Neural progenitor cell (in vitro differentiated cells): ENCODE measurements at regions not wholly inside any gene's neighbourhood (a gene's known extent, or its start where the extent isn't known, plus 50 kb on each side); places are given as distances from the start of the nearest gene placed in this dataset.
"Not testable (repeated sequence)": the region's sequence is repeated elsewhere in the genome, so short reads cannot be mapped to it uniquely, and the experiment has no call there.

Experiments
- DNase-seq: peaks from one replicate; pipeline ENCODE4 v3.0.0-alpha.2; 2016; ENCODE audit warnings: low spot score
- H2AFZ ChIP-seq: fragments of 200-600 bp; sonication (generic); replicated peaks from 2 replicates; pipeline ENCODE4 v1.6.1; 2016; ENCODE audit warnings: antibody characterized with exemption
- H3F3A ChIP-seq: fragments of 200-600 bp; sonication (generic); 2 replicates; pipeline ENCODE4 v1.6.1; 2016; ENCODE audit warnings: antibody characterized with exemption, low read depth
- H3K27ac ChIP-seq: fragments of 200-600 bp; sonication (generic); 2 replicates; pipeline ENCODE4 v1.5.1; 2016; ENCODE audit warnings: mild to moderate bottlenecking
- H3K27me3 ChIP-seq: fragments of 200-600 bp; sonication (generic); 2 replicates; pipeline ENCODE4 v1.6.1; 2016; ENCODE audit warnings: mild to moderate bottlenecking, moderate library complexity
- H3K36me3 ChIP-seq: fragments of 200-600 bp; sonication (generic); 2 replicates; pipeline ENCODE4 v1.5.1; 2016
- H3K4me1 ChIP-seq: fragments of 200-600 bp; sonication (generic); 2 replicates; pipeline ENCODE4 v1.6.1; 2016; ENCODE audit warnings: mixed run types
- H3K4me2 ChIP-seq: fragments of 200-600 bp; sonication (generic); 2 replicates; pipeline ENCODE4 v1.6.1; 2016
- H3K4me3 ChIP-seq: fragments of 200-600 bp; sonication (generic); 2 replicates; pipeline ENCODE4 v1.5.1; 2016
- H3K79me2 ChIP-seq: fragments of 200-600 bp; sonication (generic); 2 replicates; pipeline ENCODE4 v1.6.1; 2016; ENCODE audit warnings: low read depth
- H3K9ac ChIP-seq: fragments of 200-600 bp; sonication (generic); 2 replicates; pipeline ENCODE4 v1.6.1; 2016
- H3K9me3 ChIP-seq: fragments of 200-600 bp; sonication (generic); 2 replicates; pipeline ENCODE4 v1.5.1; 2016; ENCODE audit warnings: low read depth
- H4K20me1 ChIP-seq: fragments of 200-600 bp; sonication (generic); 2 replicates; pipeline ENCODE4 v1.6.1; 2016; ENCODE audit warnings: low read depth
- H3K27ac Mint-ChIP-seq: 3 replicates; pipeline ENCODE4 v1.8.0; 2021; ENCODE audit warnings: mixed read lengths
- H3K27me3 Mint-ChIP-seq: 2 replicates; pipeline ENCODE4 v1.8.0; 2022; ENCODE audit warnings: low read depth, mild to moderate bottlenecking, inconsistent platforms, moderate library complexity, mixed read lengths; ENCODE audit not compliant: insufficient read depth
- H3K36me3 Mint-ChIP-seq: 3 replicates; pipeline ENCODE4 v1.8.0; 2021; ENCODE audit warnings: mixed read lengths
- H3K4me1 Mint-ChIP-seq: 3 replicates; pipeline ENCODE4 v1.8.0; 2021; ENCODE audit warnings: mixed read lengths
- H3K4me3 Mint-ChIP-seq: 3 replicates; pipeline ENCODE4 v1.8.0; 2021; ENCODE audit warnings: mild to moderate bottlenecking, moderate library complexity, mixed read lengths
- H3K9me3 Mint-ChIP-seq: 3 replicates; pipeline ENCODE4 v1.8.0; 2020; ENCODE audit warnings: mixed read lengths
- EZH2 ChIP-seq: fragments of 200-600 bp; sonication (generic); IDR thresholded peaks from 2 replicates; pipeline ENCODE4 v1.6.1; 2017; ENCODE audit warnings: antibody characterized with exemption, mild to moderate bottlenecking, moderate library complexity
- EZH2phosphoT487 ChIP-seq: fragments of 200-600 bp; sonication (generic); IDR thresholded peaks from 2 replicates; pipeline ENCODE4 v1.6.1; 2017; ENCODE audit warnings: antibody characterized with exemption
- TF ChIP-seq, protein P1 (sequence below): fragments of 200-600 bp; sonication (generic); IDR thresholded peaks from 2 replicates; pipeline ENCODE4 v1.5.1; 2017; ENCODE audit warnings: antibody characterized with exemption, mild to moderate bottlenecking

GRCh38 chr13:107799001-107799400 lies 416.3 kb downstream of the LIG4 start:
- Histone ChIP-seq H3K36me3 (no peaks in the 10 kb centered on the region), H3K79me2 (no peaks in the 10 kb centered on the region), H3F3A (no peaks in the 10 kb centered on the region), H3K4me1 (peaks cover 7% of the 10 kb centered on the region), H3K9me3 (no peaks in the 10 kb centered on the region), H3K9ac (no peak overlapping the region), H3K4me3 (no peak overlapping the region), H3K27me3 (no peaks in the 10 kb centered on the region), H4K20me1 (no peaks in the 10 kb centered on the region), H2AFZ (no peak overlapping the region), H3K27ac (no peak overlapping the region), H3K4me2 (no peak overlapping the region)
- Mint-ChIP-seq H3K4me1 (peaks cover under 1% of the 10 kb centered on the region), H3K36me3 (no peaks in the 10 kb centered on the region), H3K27ac (no peak overlapping the region), H3K4me3 (no peak overlapping the region), H3K9me3 (no peaks in the 10 kb centered on the region), H3K27me3 (no peaks in the 10 kb centered on the region)
- TF ChIP-seq, protein P1, sequence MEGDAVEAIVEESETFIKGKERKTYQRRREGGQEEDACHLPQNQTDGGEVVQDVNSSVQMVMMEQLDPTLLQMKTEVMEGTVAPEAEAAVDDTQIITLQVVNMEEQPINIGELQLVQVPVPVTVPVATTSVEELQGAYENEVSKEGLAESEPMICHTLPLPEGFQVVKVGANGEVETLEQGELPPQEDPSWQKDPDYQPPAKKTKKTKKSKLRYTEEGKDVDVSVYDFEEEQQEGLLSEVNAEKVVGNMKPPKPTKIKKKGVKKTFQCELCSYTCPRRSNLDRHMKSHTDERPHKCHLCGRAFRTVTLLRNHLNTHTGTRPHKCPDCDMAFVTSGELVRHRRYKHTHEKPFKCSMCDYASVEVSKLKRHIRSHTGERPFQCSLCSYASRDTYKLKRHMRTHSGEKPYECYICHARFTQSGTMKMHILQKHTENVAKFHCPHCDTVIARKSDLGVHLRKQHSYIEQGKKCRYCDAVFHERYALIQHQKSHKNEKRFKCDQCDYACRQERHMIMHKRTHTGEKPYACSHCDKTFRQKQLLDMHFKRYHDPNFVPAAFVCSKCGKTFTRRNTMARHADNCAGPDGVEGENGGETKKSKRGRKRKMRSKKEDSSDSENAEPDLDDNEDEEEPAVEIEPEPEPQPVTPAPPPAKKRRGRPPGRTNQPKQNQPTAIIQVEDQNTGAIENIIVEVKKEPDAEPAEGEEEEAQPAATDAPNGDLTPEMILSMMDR, result no peak
- TF ChIP-seq EZH2phosphoT487, result no peak
- no peak for DNase-seq

GRCh38 chr13:107790397-107790796 lies 424.9 kb downstream of the LIG4 start:
- H3K36me3 Mint-ChIP-seq, result no peaks in the 10 kb centered on the region
- TF ChIP-seq EZH2, result no peak
- no peak for TF ChIP-seq EZH2phosphoT487
- TF ChIP-seq, protein P1, result no peak
- no peak overlapping the region for H3K27ac ChIP-seq
- no peak overlapping the region for H2AFZ ChIP-seq
- no peaks in the 10 kb centered on the region for H3K27me3 ChIP-seq
- no peak overlapping the region for H3K4me3 Mint-ChIP-seq
- no peaks in the 10 kb centered on the region for H3K9me3 ChIP-seq
- H3K27me3 Mint-ChIP-seq, result no peaks in the 10 kb centered on the region
- H3K4me1 Mint-ChIP-seq, result peaks cover 5% of the 10 kb centered on the region
- H3K9ac ChIP-seq, result no peak overlapping the region
- no peaks in the 10 kb centered on the region for H3F3A ChIP-seq
- no peak overlapping the region for H3K4me2 ChIP-seq
- no peak for DNase-seq
- no peaks in the 10 kb centered on the region for H3K4me1 ChIP-seq
- no peaks in the 10 kb centered on the region for H4K20me1 ChIP-seq
- H3K79me2 ChIP-seq, result no peaks in the 10 kb centered on the region
- no peak overlapping the region for H3K4me3 ChIP-seq
- no peak overlapping the region for H3K27ac Mint-ChIP-seq
- H3K9me3 Mint-ChIP-seq, result no peaks in the 10 kb centered on the region
- no peaks in the 10 kb centered on the region for H3K36me3 ChIP-seq

GRCh38 chr13:107788464-107789165 lies 426.7 kb downstream of the LIG4 start:
- Histone ChIP-seq H4K20me1 (no peaks in the 10 kb centered on the region), H3K9me3 (no peaks in the 10 kb centered on the region), H3K4me3 (no peak overlapping the region), H3K27ac (no peak overlapping the region), H3K27me3 (no peaks in the 10 kb centered on the region), H3K4me2 (no peak overlapping the region), H3K36me3 (no peaks in the 10 kb centered on the region), H3K4me1 (no peaks in the 10 kb centered on the region), H2AFZ (no peak overlapping the region), H3F3A (no peaks in the 10 kb centered on the region), H3K9ac (no peak overlapping the region), H3K79me2 (no peaks in the 10 kb centered on the region)
- no peaks in the 10 kb centered on the region for H3K27me3 Mint-ChIP-seq
- H3K4me1 Mint-ChIP-seq, result peaks cover 5% of the 10 kb centered on the region
- DNase-seq, result no peak
- H3K36me3 Mint-ChIP-seq, result no peaks in the 10 kb centered on the region
- TF ChIP-seq EZH2phosphoT487 (no peak), EZH2 (no peak)
- TF ChIP-seq, protein P1, result no peak
- peaks cover 5% of the 10 kb centered on the region for H3K9me3 Mint-ChIP-seq
- H3K27ac Mint-ChIP-seq, result no peak overlapping the region
- no peak overlapping the region for H3K4me3 Mint-ChIP-seq

GRCh38 chr13:107782646-107783045 lies 432.7 kb downstream of the LIG4 start:
- H3K27ac ChIP-seq, H3K36me3 Mint-ChIP-seq, H3K4me1 Mint-ChIP-seq, H3K9me3 Mint-ChIP-seq, H3K9ac ChIP-seq, H4K20me1 ChIP-seq, H3K4me3 Mint-ChIP-seq, H2AFZ ChIP-seq, DNase-seq, H3K27ac Mint-ChIP-seq, H3K27me3 Mint-ChIP-seq, H3F3A ChIP-seq, H3K9me3 ChIP-seq, H3K4me3 ChIP-seq, H3K27me3 ChIP-seq, H3K36me3 ChIP-seq, H3K4me2 ChIP-seq, H3K79me2 ChIP-seq, H3K4me1 ChIP-seq: not testable (repeated sequence)
